ENCODE measurements at regions not wholly inside any gene's neighbourhood (a gene's known extent, or its start where the extent isn't known, plus 50 kb on each side); places are given as distances from the start of the nearest gene placed in this dataset.

GRCh38 chr16:73464834-73465233 lies 416.9 kb upstream of the ZFHX3 start:
- ChIA-PET CTCF (no interaction called here), POLR2A (no interaction called here)
- TF ChIP-seq LEF1 (IDR thresholded peaks at IDR 0.05; ENCODE audit: borderline replicate concordance), result no peak
- TF ChIP-seq HDGF (IDR thresholded peaks at IDR 0.05; ENCODE audit: borderline replicate concordance), result no peak
- no peak for TF ChIP-seq BHLHE40 (IDR thresholded peaks at IDR 0.05; ENCODE audit: borderline replicate concordance)
- no peak for TF ChIP-seq SP1 (IDR thresholded peaks at IDR 0.05)
- no peak for TF ChIP-seq PKNOX1 (IDR thresholded peaks at IDR 0.05)
- TF ChIP-seq FOXM1 (IDR thresholded peaks at IDR 0.05; ENCODE audit: borderline replicate concordance), result no peak
- TF ChIP-seq ARNT (IDR thresholded peaks at IDR 0.05), result no peak
- no peak for TF ChIP-seq FOXK2 (IDR thresholded peaks at IDR 0.05)
- no peak for TF ChIP-seq CTBP1 (IDR thresholded peaks at IDR 0.05; ENCODE audit: borderline replicate concordance)
- TF ChIP-seq ELF4 (IDR thresholded peaks at IDR 0.05), result no peak
- TF ChIP-seq FOXA1 (IDR thresholded peaks at IDR 0.05), result no peak
- no peak for TF ChIP-seq SUZ12 (IDR thresholded peaks at IDR 0.05)
- no peak for TF ChIP-seq ZNF384 (IDR thresholded peaks at IDR 0.05)
- TF ChIP-seq L3MBTL2 (conservative IDR thresholded peaks at IDR 0.05), result no peak
- TF ChIP-seq TARDBP (IDR thresholded peaks at IDR 0.05), result no peak
- TF ChIP-seq NFRKB (IDR thresholded peaks at IDR 0.05), result no peak
- no peak for DNase-seq (ENCODE audit: extremely low spot score)

- DNase-seq (ENCODE audit: extremely low spot score), result no peak
- POLR2A ChIA-PET, result no interaction called here
- CTCF ChIA-PET, result no interaction called here
- TF ChIP-seq FOXK2 (IDR thresholded peaks at IDR 0.05), result no peak
- TF ChIP-seq BHLHE40 (IDR thresholded peaks at IDR 0.05; ENCODE audit: borderline replicate concordance), result no peak
- TF ChIP-seq FOXM1 (IDR thresholded peaks at IDR 0.05; ENCODE audit: borderline replicate concordance), result no peak
- no peak for TF ChIP-seq SUZ12 (IDR thresholded peaks at IDR 0.05)
- no peak for TF ChIP-seq FOXA1 (IDR thresholded peaks at IDR 0.05)
- no peak for TF ChIP-seq NFRKB (IDR thresholded peaks at IDR 0.05)
- TF ChIP-seq CTBP1 (IDR thresholded peaks at IDR 0.05; ENCODE audit: borderline replicate concordance), result no peak
- no peak for TF ChIP-seq SP1 (IDR thresholded peaks at IDR 0.05)
- TF ChIP-seq TARDBP (IDR thresholded peaks at IDR 0.05), result no peak
Measured at GRCh38 chr16:73459586-73459985, 411.7 kb upstream of the ZFHX3 start.

- POLR2A ChIA-PET, result no interaction called here
Measured at GRCh38 chr16:73457851-73458250, 409.9 kb upstream of the ZFHX3 start.

GRCh38 chr16:73448970-73449369 lies 401.0 kb upstream of the ZFHX3 start:
- no peak for TF ChIP-seq L3MBTL2 (conservative IDR thresholded peaks at IDR 0.05)
- TF ChIP-seq SP1 (IDR thresholded peaks at IDR 0.05), result no peak
- TF ChIP-seq LEF1 (IDR thresholded peaks at IDR 0.05; ENCODE audit: borderline replicate concordance), result no peak
- TF ChIP-seq TARDBP (IDR thresholded peaks at IDR 0.05), result no peak
- no peak for TF ChIP-seq ZNF384 (IDR thresholded peaks at IDR 0.05)
- TF ChIP-seq HDGF (IDR thresholded peaks at IDR 0.05; ENCODE audit: borderline replicate concordance), result no peak
- no peak for TF ChIP-seq PKNOX1 (IDR thresholded peaks at IDR 0.05)
- TF ChIP-seq BHLHE40 (IDR thresholded peaks at IDR 0.05; ENCODE audit: borderline replicate concordance), result no peak
- TF ChIP-seq ELF4 (IDR thresholded peaks at IDR 0.05), result no peak
- no peak for TF ChIP-seq ARNT (IDR thresholded peaks at IDR 0.05)
- TF ChIP-seq FOXK2 (IDR thresholded peaks at IDR 0.05), result no peak
- no peak for TF ChIP-seq FOXA1 (IDR thresholded peaks at IDR 0.05)
- no peak for TF ChIP-seq SUZ12 (IDR thresholded peaks at IDR 0.05)
- TF ChIP-seq CTBP1 (IDR thresholded peaks at IDR 0.05; ENCODE audit: borderline replicate concordance), result no peak
- ChIA-PET CTCF (no interaction called here), POLR2A (no interaction called here)
- DNase-seq (ENCODE audit: extremely low spot score), result no peak

More at GRCh38 chr16:73457851-73458250, 409.9 kb upstream of the ZFHX3 start:
- CTCF ChIA-PET, result no interaction called here
- DNase-seq (ENCODE audit: extremely low spot score), result no peak
- no peak for TF ChIP-seq FOXA1 (IDR thresholded peaks at IDR 0.05)
- TF ChIP-seq BHLHE40 (IDR thresholded peaks at IDR 0.05; ENCODE audit: borderline replicate concordance), result no peak
- TF ChIP-seq LEF1 (IDR thresholded peaks at IDR 0.05; ENCODE audit: borderline replicate concordance), result no peak
- no peak for TF ChIP-seq ELF4 (IDR thresholded peaks at IDR 0.05)
- no peak for TF ChIP-seq CTBP1 (IDR thresholded peaks at IDR 0.05; ENCODE audit: borderline replicate concordance)
- no peak for TF ChIP-seq L3MBTL2 (conservative IDR thresholded peaks at IDR 0.05)
- TF ChIP-seq FOXK2 (IDR thresholded peaks at IDR 0.05), result no peak
- TF ChIP-seq HDGF (IDR thresholded peaks at IDR 0.05; ENCODE audit: borderline replicate concordance), result no peak
- no peak for TF ChIP-seq SUZ12 (IDR thresholded peaks at IDR 0.05)
- no peak for TF ChIP-seq SP1 (IDR thresholded peaks at IDR 0.05)
- TF ChIP-seq ZNF384 (IDR thresholded peaks at IDR 0.05), result no peak
- no peak for TF ChIP-seq ARNT (IDR thresholded peaks at IDR 0.05)
- no peak for TF ChIP-seq FOXM1 (IDR thresholded peaks at IDR 0.05; ENCODE audit: borderline replicate concordance)

- POLR2A ChIA-PET, result no interaction called here
- DNase-seq (ENCODE audit: extremely low spot score), result no peak
- TF ChIP-seq NFRKB (IDR thresholded peaks at IDR 0.05), result no peak
- no peak for TF ChIP-seq TARDBP (IDR thresholded peaks at IDR 0.05)
- no peak for TF ChIP-seq ZNF384 (IDR thresholded peaks at IDR 0.05)
- TF ChIP-seq L3MBTL2 (conservative IDR thresholded peaks at IDR 0.05), result no peak
- TF ChIP-seq BHLHE40 (IDR thresholded peaks at IDR 0.05; ENCODE audit: borderline replicate concordance), result no peak
- no peak for TF ChIP-seq ELF4 (IDR thresholded peaks at IDR 0.05)
- no peak for TF ChIP-seq ARNT (IDR thresholded peaks at IDR 0.05)
- TF ChIP-seq CTBP1 (IDR thresholded peaks at IDR 0.05; ENCODE audit: borderline replicate concordance), result no peak
- no peak for TF ChIP-seq LEF1 (IDR thresholded peaks at IDR 0.05; ENCODE audit: borderline replicate concordance)
- no peak for TF ChIP-seq SP1 (IDR thresholded peaks at IDR 0.05)
- TF ChIP-seq FOXK2 (IDR thresholded peaks at IDR 0.05), result no peak
- no peak for TF ChIP-seq HDGF (IDR thresholded peaks at IDR 0.05; ENCODE audit: borderline replicate concordance)
- no peak for TF ChIP-seq SUZ12 (IDR thresholded peaks at IDR 0.05)
- CTCF ChIA-PET, result no interaction called here
Measured at GRCh38 chr16:73447846-73448245, 399.9 kb upstream of the ZFHX3 start.

- no peak for DNase-seq (ENCODE audit: extremely low spot score)
- TF ChIP-seq BHLHE40 (IDR thresholded peaks at IDR 0.05; ENCODE audit: borderline replicate concordance), result no peak
- no peak for TF ChIP-seq LEF1 (IDR thresholded peaks at IDR 0.05; ENCODE audit: borderline replicate concordance)
- TF ChIP-seq FOXK2 (IDR thresholded peaks at IDR 0.05), result no peak
- TF ChIP-seq ARNT (IDR thresholded peaks at IDR 0.05), result no peak
- TF ChIP-seq TARDBP (IDR thresholded peaks at IDR 0.05), result no peak
- no peak for TF ChIP-seq HDGF (IDR thresholded peaks at IDR 0.05; ENCODE audit: borderline replicate concordance)
- no peak for TF ChIP-seq L3MBTL2 (conservative IDR thresholded peaks at IDR 0.05)
- TF ChIP-seq NFRKB (IDR thresholded peaks at IDR 0.05), result no peak
- TF ChIP-seq FOXA1 (IDR thresholded peaks at IDR 0.05), result no peak
- no peak for TF ChIP-seq ZNF384 (IDR thresholded peaks at IDR 0.05)
- TF ChIP-seq CTBP1 (IDR thresholded peaks at IDR 0.05; ENCODE audit: borderline replicate concordance), result no peak
- no peak for TF ChIP-seq FOXM1 (IDR thresholded peaks at IDR 0.05; ENCODE audit: borderline replicate concordance)
- no peak for TF ChIP-seq PKNOX1 (IDR thresholded peaks at IDR 0.05)
- no peak for TF ChIP-seq ELF4 (IDR thresholded peaks at IDR 0.05)
- no peak for TF ChIP-seq SUZ12 (IDR thresholded peaks at IDR 0.05)
- TF ChIP-seq SP1 (IDR thresholded peaks at IDR 0.05), result no peak
- ChIA-PET CTCF (no interaction called here), POLR2A (interaction anchor here (0.6 kb wide), 1 partner anchor 10 kb away, joined by 4 read pairs; no protein-coding TSS in a partner anchor)
Measured at GRCh38 chr16:73434621-73435020, 386.7 kb upstream of the ZFHX3 start.

Data from HEK293T (cell line).